ENCODE measurements at regions not wholly inside any gene's neighbourhood (a gene's known extent, or its start where the extent isn't known, plus 50 kb on each side); places are given as distances from the start of the nearest gene placed in this dataset.

DNA sequence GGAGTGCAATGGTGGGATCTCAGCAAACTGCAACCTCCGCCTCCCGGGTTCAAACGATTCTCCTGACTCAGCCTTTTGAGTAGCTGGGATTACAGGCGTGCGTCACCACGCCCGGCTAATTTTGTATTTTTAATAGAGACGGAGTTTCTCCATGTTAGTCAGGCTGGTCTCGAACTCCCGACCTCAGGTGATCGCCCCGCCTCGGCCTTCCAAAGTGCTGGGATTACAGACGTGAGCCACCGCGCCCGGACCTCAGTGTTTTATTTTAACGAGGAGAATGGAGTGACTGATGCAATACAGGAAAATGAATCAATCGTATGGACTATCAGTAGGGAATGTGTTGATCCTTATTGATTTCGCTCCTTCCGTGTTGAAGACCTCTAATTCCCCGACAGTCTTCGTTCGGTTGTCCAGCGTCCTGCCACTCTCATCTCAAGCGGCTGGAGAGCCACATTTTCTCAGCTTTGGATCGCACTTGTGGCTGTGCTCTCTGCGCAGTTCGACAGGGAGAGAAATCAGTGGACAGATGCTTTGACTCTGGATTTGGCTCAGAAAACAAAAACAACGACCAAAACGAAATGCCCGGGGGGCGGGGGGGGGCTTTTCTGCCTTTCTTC is 166.2 kb downstream of the TRIM27 start:
- TF ChIP-seq, protein P1, sequence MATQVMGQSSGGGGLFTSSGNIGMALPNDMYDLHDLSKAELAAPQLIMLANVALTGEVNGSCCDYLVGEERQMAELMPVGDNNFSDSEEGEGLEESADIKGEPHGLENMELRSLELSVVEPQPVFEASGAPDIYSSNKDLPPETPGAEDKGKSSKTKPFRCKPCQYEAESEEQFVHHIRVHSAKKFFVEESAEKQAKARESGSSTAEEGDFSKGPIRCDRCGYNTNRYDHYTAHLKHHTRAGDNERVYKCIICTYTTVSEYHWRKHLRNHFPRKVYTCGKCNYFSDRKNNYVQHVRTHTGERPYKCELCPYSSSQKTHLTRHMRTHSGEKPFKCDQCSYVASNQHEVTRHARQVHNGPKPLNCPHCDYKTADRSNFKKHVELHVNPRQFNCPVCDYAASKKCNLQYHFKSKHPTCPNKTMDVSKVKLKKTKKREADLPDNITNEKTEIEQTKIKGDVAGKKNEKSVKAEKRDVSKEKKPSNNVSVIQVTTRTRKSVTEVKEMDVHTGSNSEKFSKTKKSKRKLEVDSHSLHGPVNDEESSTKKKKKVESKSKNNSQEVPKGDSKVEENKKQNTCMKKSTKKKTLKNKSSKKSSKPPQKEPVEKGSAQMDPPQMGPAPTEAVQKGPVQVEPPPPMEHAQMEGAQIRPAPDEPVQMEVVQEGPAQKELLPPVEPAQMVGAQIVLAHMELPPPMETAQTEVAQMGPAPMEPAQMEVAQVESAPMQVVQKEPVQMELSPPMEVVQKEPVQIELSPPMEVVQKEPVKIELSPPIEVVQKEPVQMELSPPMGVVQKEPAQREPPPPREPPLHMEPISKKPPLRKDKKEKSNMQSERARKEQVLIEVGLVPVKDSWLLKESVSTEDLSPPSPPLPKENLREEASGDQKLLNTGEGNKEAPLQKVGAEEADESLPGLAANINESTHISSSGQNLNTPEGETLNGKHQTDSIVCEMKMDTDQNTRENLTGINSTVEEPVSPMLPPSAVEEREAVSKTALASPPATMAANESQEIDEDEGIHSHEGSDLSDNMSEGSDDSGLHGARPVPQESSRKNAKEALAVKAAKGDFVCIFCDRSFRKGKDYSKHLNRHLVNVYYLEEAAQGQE (IDR thresholded peaks at IDR 0.05; ENCODE audit: insufficient read depth in 1 of 2, low read depth in 2 of 2, low read length in 2 of 2), result no peak
- no peak for TF ChIP-seq POLR2AphosphoS5 (IDR thresholded peaks at IDR 0.05; ENCODE audit: low read depth, low read length)
- TF ChIP-seq TAF1 (IDR thresholded peaks at IDR 0.05; ENCODE audit: borderline replicate concordance, insufficient read depth, low read length), result no peak
- TF ChIP-seq FOXP2 (optimal IDR thresholded peaks at IDR 0.05; ENCODE audit: borderline replicate concordance, extremely low read depth, extremely low read length, insufficient read depth), result no peak
- TF ChIP-seq SIN3A (IDR thresholded peaks at IDR 0.05; ENCODE audit: borderline replicate concordance, insufficient read depth, low read length), result no peak

DNA sequence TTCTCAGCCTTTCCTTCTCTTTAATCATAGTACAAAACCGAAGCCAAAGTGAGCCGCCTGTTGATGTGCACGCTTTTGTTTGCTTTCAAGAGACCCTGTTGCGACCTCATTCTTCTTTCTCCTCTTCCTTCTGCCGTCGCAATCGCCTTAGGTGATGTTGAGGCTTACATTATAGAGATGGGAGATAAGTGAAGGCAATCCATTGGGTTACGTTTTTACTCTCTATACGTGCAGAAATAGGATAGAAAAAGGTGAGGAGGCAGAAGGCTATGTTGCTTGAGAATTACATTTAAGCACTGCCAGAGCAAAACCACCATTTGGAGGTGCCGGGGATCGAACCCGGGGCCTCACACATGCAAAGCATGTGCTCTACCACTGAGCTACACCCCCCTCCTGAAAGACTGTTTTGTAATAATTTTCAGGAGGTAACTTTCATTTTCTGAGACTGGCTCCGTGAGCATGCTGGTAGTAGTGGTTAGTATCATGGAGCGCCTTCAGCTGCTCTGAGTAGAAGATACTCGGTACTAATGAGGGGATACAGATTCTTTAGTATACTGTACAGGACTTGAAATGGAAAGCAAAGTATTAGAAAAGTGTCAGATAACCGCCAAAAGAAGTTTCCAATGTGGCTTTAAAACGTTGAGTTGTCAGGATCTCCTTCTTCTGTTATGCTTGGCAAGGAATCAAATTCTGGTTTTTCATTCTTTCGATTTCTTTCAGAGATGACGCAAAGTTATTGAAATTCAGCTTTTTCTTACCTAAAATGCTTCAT is 165.6 kb downstream of the TRIM27 start:
- TF ChIP-seq TAF1 (IDR thresholded peaks at IDR 0.05; ENCODE audit: borderline replicate concordance, insufficient read depth, low read length), result no peak

DNA sequence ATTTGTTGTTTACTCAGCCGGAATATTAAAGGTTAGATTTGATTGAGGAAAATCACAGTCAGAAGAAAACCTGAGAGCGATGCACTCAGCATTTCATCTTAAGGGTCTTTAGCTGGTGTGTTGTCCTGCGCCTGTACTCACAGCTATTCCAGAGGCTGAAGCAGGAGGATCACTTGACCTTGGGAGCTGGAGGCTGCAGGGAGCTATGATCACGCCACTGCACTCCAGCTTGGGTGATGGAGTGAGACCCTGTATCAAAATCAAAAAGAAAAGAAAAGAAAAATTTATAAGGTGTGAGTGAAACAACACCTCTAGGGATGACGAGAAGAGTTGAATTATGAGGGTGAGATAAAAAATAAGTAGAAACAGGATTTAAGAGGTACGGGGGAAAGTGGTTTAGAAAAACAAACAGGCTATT is 165.0 kb downstream of the TRIM27 start:
- TF ChIP-seq, protein P1 (IDR thresholded peaks at IDR 0.05; ENCODE audit: insufficient read depth in 1 of 2, low read depth in 2 of 2, low read length in 2 of 2), result no peak
- TF ChIP-seq TAF1 (IDR thresholded peaks at IDR 0.05; ENCODE audit: borderline replicate concordance, insufficient read depth, low read length), result no peak
- TF ChIP-seq FOXP2 (optimal IDR thresholded peaks at IDR 0.05; ENCODE audit: borderline replicate concordance, extremely low read depth, extremely low read length, insufficient read depth), result no peak
- no peak for TF ChIP-seq POLR2AphosphoS5 (IDR thresholded peaks at IDR 0.05; ENCODE audit: low read depth, low read length)
- TF ChIP-seq SIN3A (IDR thresholded peaks at IDR 0.05; ENCODE audit: borderline replicate concordance, insufficient read depth, low read length), result no peak

- TF ChIP-seq POLR2AphosphoS5 (IDR thresholded peaks at IDR 0.05; ENCODE audit: low read depth, low read length), result no peak
- TF ChIP-seq SIN3A (IDR thresholded peaks at IDR 0.05; ENCODE audit: borderline replicate concordance, insufficient read depth, low read length), result no peak
- TF ChIP-seq, protein P1 (IDR thresholded peaks at IDR 0.05; ENCODE audit: insufficient read depth in 1 of 2, low read depth in 2 of 2, low read length in 2 of 2), result no peak
- TF ChIP-seq FOXP2 (optimal IDR thresholded peaks at IDR 0.05; ENCODE audit: borderline replicate concordance, extremely low read depth, extremely low read length, insufficient read depth), result no peak
- no peak for TF ChIP-seq TAF1 (IDR thresholded peaks at IDR 0.05; ENCODE audit: borderline replicate concordance, insufficient read depth, low read length)
Measured at GRCh38 chr6:28764014-28764723, 159.6 kb downstream of the TRIM27 start.

DNA sequence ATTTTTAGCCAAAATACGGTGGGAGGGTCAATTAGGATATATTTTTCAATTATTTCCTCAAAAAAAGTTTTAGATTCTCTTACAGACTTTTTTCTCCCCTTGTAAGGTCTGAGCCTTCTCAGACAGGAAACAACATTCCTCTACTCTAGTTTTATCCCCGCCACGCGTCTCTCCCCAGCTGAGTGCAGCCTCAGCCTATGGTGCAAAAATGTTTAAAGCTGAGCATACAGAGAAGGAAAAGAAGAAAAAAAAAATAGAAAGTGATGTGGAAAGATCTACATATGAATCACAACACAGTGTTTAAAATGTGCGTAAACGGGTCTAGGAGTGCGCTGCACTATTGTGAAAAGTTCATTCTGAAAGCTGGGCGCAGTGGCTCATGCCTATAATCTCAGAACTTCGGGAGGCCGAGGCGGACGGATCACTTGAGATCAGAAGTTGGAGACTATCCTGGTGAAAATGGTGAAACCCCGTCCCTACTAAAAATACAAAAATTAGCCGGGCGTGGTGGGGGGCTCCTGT is 159.0 kb downstream of the TRIM27 start:
- TF ChIP-seq TAF1 (IDR thresholded peaks at IDR 0.05; ENCODE audit: borderline replicate concordance, insufficient read depth, low read length) (no peak), POLR2AphosphoS5 (IDR thresholded peaks at IDR 0.05; ENCODE audit: low read depth, low read length) (no peak), FOXP2 (optimal IDR thresholded peaks at IDR 0.05; ENCODE audit: borderline replicate concordance, extremely low read depth, extremely low read length, insufficient read depth) (no peak), SIN3A (IDR thresholded peaks at IDR 0.05; ENCODE audit: borderline replicate concordance, insufficient read depth, low read length) (no peak)
- TF ChIP-seq, protein P1 (IDR thresholded peaks at IDR 0.05; ENCODE audit: insufficient read depth in 1 of 2, low read depth in 2 of 2, low read length in 2 of 2), result no peak
